ENCODE measurements at regions not wholly inside any gene's neighbourhood (a gene's known extent, or its start where the extent isn't known, plus 50 kb on each side); places are given as distances from the start of the nearest gene placed in this dataset.

GRCh38 chr3:159280386-159281191 is 478.7 kb downstream of the MFSD1 start:
- no peak overlapping the region for H3K27ac ChIP-seq (ENCODE audit: low read depth)
- H3K4me1 Mint-ChIP-seq = no peaks in the 10 kb centered on the region
- H3K9me3 Mint-ChIP-seq = no peaks in the 10 kb centered on the region
- H2AFZ ChIP-seq = no peak overlapping the region
- no peak overlapping the region for H3K4me3 ChIP-seq
- DNase-seq (ENCODE audit: low spot score) (no peak), ATAC-seq (no peak)
- H3F3A ChIP-seq (replicated peaks; ENCODE audit: low read depth) = no peaks in the 10 kb centered on the region
- no peaks in the 10 kb centered on the region for H4K20me1 ChIP-seq (replicated peaks; ENCODE audit: insufficient read depth)
- no peak overlapping the region for H3K4me3 Mint-ChIP-seq
- H3K36me3 Mint-ChIP-seq (ENCODE audit: low read depth) = no peaks in the 10 kb centered on the region
- H3K27me3 Mint-ChIP-seq (ENCODE audit: insufficient read depth, low read depth, poor library complexity) = no peaks in the 10 kb centered on the region
- no peaks in the 10 kb centered on the region for H3K27me3 ChIP-seq (ENCODE audit: insufficient read depth)
- H3K79me2 ChIP-seq (replicated peaks; ENCODE audit: insufficient read depth) = no peaks in the 10 kb centered on the region
- no peaks in the 10 kb centered on the region for H3K4me1 ChIP-seq (ENCODE audit: insufficient read depth)
- H3K4me2 ChIP-seq = no peak overlapping the region
- no peak overlapping the region for H3K27ac Mint-ChIP-seq
- no peak for TF ChIP-seq CTCF (conservative IDR thresholded peaks at IDR 0.05; ENCODE audit: low read depth in 2 of 2)
- no peak for TF ChIP-seq ETS1 (IDR thresholded peaks at IDR 0.05)
- no peak for TF ChIP-seq EZH2 (IDR thresholded peaks at IDR 0.05; ENCODE audit: low read depth, unreplicated experiment)
- TF ChIP-seq STAT1 (IDR thresholded peaks at IDR 0.05; ENCODE audit: unreplicated experiment) = no peak
- no peak for TF ChIP-seq CREB1 (CRISPR knock-in tag; IDR thresholded peaks at IDR 0.05; ENCODE audit: low read depth)
- no peak for TF ChIP-seq POLR2AphosphoS5 (IDR thresholded peaks at IDR 0.05; ENCODE audit: low read depth)
- no peak for TF ChIP-seq NANOG (IDR thresholded peaks at IDR 0.05; ENCODE audit: borderline replicate concordance)
- TF ChIP-seq EZH2phosphoT487 (IDR thresholded peaks at IDR 0.05; ENCODE audit: unreplicated experiment) = no peak
- H3K36me3 ChIP-seq (ENCODE audit: insufficient read depth) = no peaks in the 10 kb centered on the region
- H3K9me2 ChIP-seq (ENCODE audit: insufficient read depth) = no peaks in the 10 kb centered on the region

GRCh38 chr3:159293493-159293892 is 491.6 kb downstream of the MFSD1 start:
- no peaks in the 10 kb centered on the region for H3K4me1 Mint-ChIP-seq
- no peak for DNase-seq (ENCODE audit: low spot score)
- no peaks in the 10 kb centered on the region for H3F3A ChIP-seq (replicated peaks; ENCODE audit: low read depth)
- H3K27ac Mint-ChIP-seq = no peak overlapping the region
- no peak overlapping the region for H3K4me2 ChIP-seq
- no peaks in the 10 kb centered on the region for H3K36me3 ChIP-seq (ENCODE audit: insufficient read depth)
- no peaks in the 10 kb centered on the region for H3K9me3 Mint-ChIP-seq
- H3K9me2 ChIP-seq (ENCODE audit: insufficient read depth) = no peaks in the 10 kb centered on the region
- H3K27me3 ChIP-seq (ENCODE audit: insufficient read depth) = no peaks in the 10 kb centered on the region
- no peak overlapping the region for H3K4me3 ChIP-seq
- no peak overlapping the region for H3K4me3 Mint-ChIP-seq
- H3K79me2 ChIP-seq (replicated peaks; ENCODE audit: insufficient read depth) = no peaks in the 10 kb centered on the region
- H2AFZ ChIP-seq = no peak overlapping the region
- TF ChIP-seq REST (IDR thresholded peaks at IDR 0.05; ENCODE audit: unreplicated experiment) = no peak
- no peak for TF ChIP-seq CREB1 (CRISPR knock-in tag; IDR thresholded peaks at IDR 0.05; ENCODE audit: low read depth)
- TF ChIP-seq STAT1 (IDR thresholded peaks at IDR 0.05; ENCODE audit: unreplicated experiment) = no peak
- no peak for TF ChIP-seq JUNB (IDR thresholded peaks at IDR 0.05; ENCODE audit: unreplicated experiment)
- TF ChIP-seq POLR2AphosphoS5 (IDR thresholded peaks at IDR 0.05; ENCODE audit: low read depth) = no peak
- ATAC-seq = no peak
- H3K36me3 Mint-ChIP-seq (ENCODE audit: low read depth) = no peaks in the 10 kb centered on the region
- no peaks in the 10 kb centered on the region for H3K27me3 Mint-ChIP-seq (ENCODE audit: insufficient read depth, low read depth, poor library complexity)
- no peaks in the 10 kb centered on the region for H3K4me1 ChIP-seq (ENCODE audit: insufficient read depth)
- H3K27ac ChIP-seq (ENCODE audit: low read depth) = no peak overlapping the region
- H4K20me1 ChIP-seq (replicated peaks; ENCODE audit: insufficient read depth) = no peaks in the 10 kb centered on the region; the same call in 1 of the 2 replicates
